ENCODE measurements at regions not wholly inside any gene's neighbourhood (a gene's known extent, or its start where the extent isn't known, plus 50 kb on each side); places are given as distances from the start of the nearest gene placed in this dataset.

DNA sequence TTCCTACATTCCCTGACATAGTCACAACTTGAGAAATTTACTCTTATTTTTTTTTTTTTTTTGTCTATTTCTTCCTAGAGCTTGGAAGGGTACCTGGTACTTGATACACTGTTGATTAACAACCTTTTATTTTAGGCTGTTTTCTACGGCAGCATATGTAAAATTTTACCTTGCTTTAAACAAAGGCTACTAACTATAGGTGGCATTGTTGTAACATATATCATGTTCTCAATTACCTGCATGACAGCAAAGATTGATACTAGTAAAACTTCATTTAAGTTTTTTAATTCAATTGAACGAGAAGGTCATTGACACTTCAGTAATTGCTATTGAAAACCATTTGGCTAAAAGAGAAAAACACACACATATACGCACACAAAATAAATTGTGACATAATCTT is 238.3 kb upstream of the ESRRG start:
- Mint-ChIP-seq H3K36me3 (ENCODE audit: low read depth) (no peaks in the 10 kb centered on the region), H3K4me3 (no peak overlapping the region), H3K9me3 (no peaks in the 10 kb centered on the region), H3K27ac (no peak overlapping the region), H3K27me3 (no peaks in the 10 kb centered on the region), H3K4me1 (no peaks in the 10 kb centered on the region)
- ChIA-PET POLR2A (no interaction called here), CTCF (no interaction called here)
- no peak for DNase-seq

DNA sequence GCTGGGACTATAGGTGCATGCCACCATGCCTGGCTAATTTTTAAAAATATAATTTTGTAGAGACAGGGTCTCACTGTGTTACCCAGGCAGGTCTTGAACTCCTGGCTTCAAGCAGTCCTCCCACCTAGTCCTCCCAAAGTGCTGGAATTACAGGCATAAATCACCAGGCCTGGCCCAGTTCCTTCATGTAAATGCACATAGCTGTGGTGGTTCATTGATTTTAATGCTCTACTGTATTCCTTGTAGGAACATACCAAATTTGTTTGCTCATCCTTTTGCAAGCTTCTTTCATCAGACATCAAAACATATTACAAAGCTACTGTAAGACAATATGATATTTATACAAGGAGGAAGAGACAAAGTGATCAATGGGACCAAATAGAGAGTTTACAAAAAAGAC is 237.5 kb upstream of the ESRRG start:
- no peaks in the 10 kb centered on the region for H3K27me3 Mint-ChIP-seq
- ChIA-PET POLR2A (no interaction called here), CTCF (no interaction called here)
- no peaks in the 10 kb centered on the region for H3K4me1 Mint-ChIP-seq
- no peak overlapping the region for H3K4me3 Mint-ChIP-seq
- no peak overlapping the region for H3K27ac Mint-ChIP-seq
- no peak for DNase-seq
- H3K36me3 Mint-ChIP-seq (ENCODE audit: low read depth): no peaks in the 10 kb centered on the region
- no peaks in the 10 kb centered on the region for H3K9me3 Mint-ChIP-seq

DNA sequence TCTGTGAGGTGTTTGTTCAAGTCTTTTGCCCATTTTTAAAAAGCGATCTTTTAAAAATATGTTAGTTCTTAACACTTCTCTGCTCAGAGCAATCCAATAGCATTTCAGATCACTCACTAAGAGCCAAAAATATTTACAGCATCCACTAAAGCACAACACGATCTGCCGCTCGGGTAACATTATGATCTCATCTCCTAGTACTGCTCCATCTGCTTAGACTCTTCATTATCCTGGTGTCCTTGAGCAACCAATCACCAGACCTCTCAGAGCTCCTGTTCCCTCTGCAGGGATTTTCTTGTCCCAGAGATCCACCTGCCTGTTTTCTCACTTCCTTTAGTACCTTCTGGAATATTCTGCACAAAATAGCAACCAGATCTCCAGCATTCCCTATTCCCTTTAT is 235.3 kb upstream of the ESRRG start:
- CTCF ChIA-PET: no interaction called here
- Mint-ChIP-seq H3K27ac (no peak overlapping the region), H3K9me3 (no peaks in the 10 kb centered on the region), H3K27me3 (no peaks in the 10 kb centered on the region), H3K36me3 (ENCODE audit: low read depth) (no peaks in the 10 kb centered on the region), H3K4me1 (no peaks in the 10 kb centered on the region), H3K4me3 (no peak overlapping the region)
- no peak for DNase-seq
- POLR2A ChIA-PET: no interaction called here

DNA sequence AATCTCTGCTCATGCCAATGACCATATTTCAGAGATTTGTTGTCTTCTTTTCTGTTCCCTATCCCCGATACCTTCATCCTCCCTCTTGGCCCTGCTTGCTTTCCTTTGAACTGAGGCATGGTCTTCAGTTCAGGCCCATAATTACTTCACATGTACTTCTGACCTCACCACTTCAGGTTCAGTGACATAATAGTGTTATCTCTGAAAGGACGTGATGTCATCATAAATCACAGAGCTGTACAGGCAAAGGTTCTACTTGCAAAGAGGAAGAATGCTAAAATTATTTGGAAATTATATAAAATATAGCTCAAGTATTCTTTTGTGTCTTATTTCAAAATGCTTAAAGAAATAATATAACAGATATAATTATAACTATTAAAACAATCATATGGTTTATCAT is 230.3 kb upstream of the ESRRG start:
- CTCF ChIA-PET: no interaction called here

DNA sequence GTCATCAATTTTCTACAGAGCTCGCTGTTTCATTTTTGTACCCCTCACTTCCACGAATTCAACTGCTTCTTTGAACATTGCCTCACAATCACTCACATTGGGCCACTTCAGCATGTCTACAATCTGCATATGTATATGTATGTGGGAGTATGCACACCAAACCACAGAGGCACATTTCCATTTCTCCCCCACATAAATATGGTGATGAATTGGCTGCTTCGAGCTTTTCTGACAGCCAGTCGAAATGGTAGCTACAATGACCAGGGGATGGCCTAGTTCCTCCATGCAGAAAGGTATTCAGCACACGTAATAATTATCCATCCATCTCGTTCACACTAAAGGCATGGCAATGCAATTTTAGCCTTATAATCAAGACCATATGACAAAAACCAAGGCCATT is 229.6 kb upstream of the ESRRG start:
- H3K9me3 Mint-ChIP-seq: no peaks in the 10 kb centered on the region
- CTCF ChIA-PET: no interaction called here
- H3K36me3 Mint-ChIP-seq (ENCODE audit: low read depth): no peaks in the 10 kb centered on the region

More for the DNA sequence above, 230.3 kb upstream of the ESRRG start:
- no peaks in the 10 kb centered on the region for H3K36me3 Mint-ChIP-seq (ENCODE audit: low read depth)
- DNase-seq: no peak
- H3K27ac Mint-ChIP-seq: no peak overlapping the region
- H3K27me3 Mint-ChIP-seq: no peaks in the 10 kb centered on the region
- H3K4me1 Mint-ChIP-seq: no peaks in the 10 kb centered on the region
- H3K4me3 Mint-ChIP-seq: no peak overlapping the region
- POLR2A ChIA-PET: no interaction called here
- H3K9me3 Mint-ChIP-seq: no peaks in the 10 kb centered on the region

DNA sequence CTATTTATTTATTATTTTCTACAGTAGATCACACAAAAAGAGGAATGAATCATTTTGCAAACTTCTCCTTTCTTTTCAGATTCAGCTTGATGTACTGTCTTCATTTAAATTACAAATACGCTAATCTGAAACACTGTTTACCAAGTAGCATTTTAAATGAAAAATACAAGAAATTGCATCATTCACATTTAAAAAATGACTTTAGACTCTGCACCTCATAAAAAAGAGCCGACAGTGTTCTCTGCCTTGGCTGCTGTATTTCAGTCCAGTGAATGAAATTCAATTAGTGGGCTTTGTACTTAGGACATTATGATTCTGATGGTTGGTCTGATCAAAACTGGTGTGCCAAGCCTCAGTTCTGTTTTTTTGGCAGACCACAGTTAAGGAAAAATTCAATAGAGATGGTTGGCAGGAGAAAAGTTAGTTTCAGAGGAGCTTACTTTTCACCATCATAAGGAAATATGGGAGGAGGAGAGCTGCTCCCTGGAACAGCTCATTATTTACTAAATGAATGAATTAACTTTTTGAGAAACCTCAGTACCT is 222.4 kb upstream of the ESRRG start:
- H3K27me3 Mint-ChIP-seq: no peaks in the 10 kb centered on the region
- DNase-seq: no peak
- H3K36me3 Mint-ChIP-seq (ENCODE audit: low read depth): no peaks in the 10 kb centered on the region
- no peaks in the 10 kb centered on the region for H3K9me3 Mint-ChIP-seq
- ChIA-PET POLR2A (no interaction called here), CTCF (no interaction called here)
- no peak overlapping the region for H3K4me3 Mint-ChIP-seq
- H3K4me1 Mint-ChIP-seq: no peaks in the 10 kb centered on the region
- no peak overlapping the region for H3K27ac Mint-ChIP-seq

More for the DNA sequence above, 229.6 kb upstream of the ESRRG start:
- POLR2A ChIA-PET: no interaction called here
- Mint-ChIP-seq H3K4me3 (no peak overlapping the region), H3K27ac (no peak overlapping the region), H3K27me3 (no peaks in the 10 kb centered on the region), H3K4me1 (no peaks in the 10 kb centered on the region)
- DNase-seq: no peak

DNA sequence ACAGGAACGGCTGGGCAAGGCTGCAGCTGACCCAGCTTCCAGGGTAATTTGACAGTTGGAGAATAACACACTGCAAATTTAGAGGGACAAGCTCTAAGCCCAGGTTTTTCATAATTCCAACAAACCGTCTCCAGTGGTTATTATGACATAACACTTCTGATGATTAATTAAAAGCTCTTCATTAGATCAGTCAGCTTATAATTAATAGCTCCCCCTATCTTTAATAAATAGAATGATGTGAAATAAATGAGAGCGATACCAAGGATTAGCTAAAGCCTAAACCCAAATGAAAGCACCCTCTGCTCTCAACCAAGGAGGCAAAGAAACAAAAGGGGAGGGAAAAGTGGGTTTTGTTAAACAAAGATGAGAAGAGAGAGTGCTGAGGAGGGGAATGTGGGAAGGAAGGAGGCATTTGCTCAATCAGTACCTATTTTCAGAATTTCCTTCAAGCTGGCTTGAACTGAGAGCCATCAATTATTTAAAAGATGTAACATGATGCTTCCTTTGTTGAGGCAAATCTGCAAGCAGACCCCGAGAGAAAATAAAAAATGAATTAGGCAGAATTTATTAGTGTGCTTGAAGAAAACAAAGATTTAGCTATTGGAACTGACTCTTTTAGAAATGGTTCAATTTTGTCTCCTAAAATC is 221.8 kb upstream of the ESRRG start:
- no peak overlapping the region for H3K27ac Mint-ChIP-seq
- H3K27me3 Mint-ChIP-seq: no peaks in the 10 kb centered on the region
- no peaks in the 10 kb centered on the region for H3K4me1 Mint-ChIP-seq
- ChIA-PET POLR2A (no interaction called here), CTCF (no interaction called here)
- DNase-seq: no peak
- H3K9me3 Mint-ChIP-seq: no peaks in the 10 kb centered on the region
- no peaks in the 10 kb centered on the region for H3K36me3 Mint-ChIP-seq (ENCODE audit: low read depth)
- H3K4me3 Mint-ChIP-seq: no peak overlapping the region

DNA sequence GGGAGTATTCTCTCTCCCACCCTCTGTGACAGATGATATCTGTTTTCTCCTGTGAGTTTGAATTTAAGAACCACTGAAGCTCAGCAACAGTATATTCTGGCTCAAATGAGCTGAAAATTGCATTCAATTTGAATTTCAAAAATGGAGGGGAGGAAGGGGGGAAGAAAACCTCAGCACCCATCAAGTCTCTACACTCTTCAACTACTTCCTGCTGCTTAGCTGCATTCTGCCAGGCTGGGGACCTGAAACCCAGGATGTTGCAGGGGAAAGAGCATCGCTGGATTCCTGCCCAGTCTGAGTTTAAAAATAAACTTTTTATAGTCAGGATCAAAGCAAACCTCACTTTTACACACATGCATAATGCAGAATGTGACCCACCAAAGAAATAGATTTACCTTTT is 214.3 kb upstream of the ESRRG start:
- Mint-ChIP-seq H3K9me3 (peaks cover 2% of the 10 kb centered on the region), H3K27me3 (no peaks in the 10 kb centered on the region), H3K4me3 (no peak overlapping the region), H3K36me3 (ENCODE audit: low read depth) (no peaks in the 10 kb centered on the region), H3K4me1 (no peaks in the 10 kb centered on the region), H3K27ac (no peak overlapping the region)
- DNase-seq: no peak
- CTCF ChIA-PET: no interaction called here
- POLR2A ChIA-PET: no interaction called here

DNA sequence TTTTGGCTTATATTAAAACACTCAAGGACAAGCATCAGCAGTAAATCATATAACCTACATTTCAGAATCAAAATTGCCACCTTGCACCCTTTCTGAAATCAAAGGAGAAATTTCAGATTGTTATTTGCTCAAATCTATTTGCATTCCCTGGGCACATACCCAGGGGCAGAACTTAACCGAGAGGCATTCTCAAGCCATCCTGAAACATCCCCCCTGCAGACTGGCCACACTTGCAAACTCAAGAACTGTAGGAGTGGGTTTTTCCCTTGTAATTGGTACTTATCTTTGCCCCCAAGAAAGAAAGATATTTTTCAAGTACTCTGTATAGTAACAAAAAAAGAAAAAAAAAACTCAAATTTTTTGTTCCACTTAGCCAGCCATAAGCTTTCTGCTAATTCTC is 213.6 kb upstream of the ESRRG start:
- H3K27me3 Mint-ChIP-seq: no peaks in the 10 kb centered on the region
- DNase-seq: no peak
- no peak overlapping the region for H3K4me3 Mint-ChIP-seq
- H3K4me1 Mint-ChIP-seq: no peaks in the 10 kb centered on the region
- no peaks in the 10 kb centered on the region for H3K36me3 Mint-ChIP-seq (ENCODE audit: low read depth)
- no peak overlapping the region for H3K27ac Mint-ChIP-seq
- ChIA-PET CTCF (interaction anchor here (0.8 kb wide), 1 partner anchor 10 kb away, joined by 3 read pairs; no protein-coding TSS in a partner anchor), POLR2A (no interaction called here)
- H3K9me3 Mint-ChIP-seq: peaks cover 2% of the 10 kb centered on the region

DNA sequence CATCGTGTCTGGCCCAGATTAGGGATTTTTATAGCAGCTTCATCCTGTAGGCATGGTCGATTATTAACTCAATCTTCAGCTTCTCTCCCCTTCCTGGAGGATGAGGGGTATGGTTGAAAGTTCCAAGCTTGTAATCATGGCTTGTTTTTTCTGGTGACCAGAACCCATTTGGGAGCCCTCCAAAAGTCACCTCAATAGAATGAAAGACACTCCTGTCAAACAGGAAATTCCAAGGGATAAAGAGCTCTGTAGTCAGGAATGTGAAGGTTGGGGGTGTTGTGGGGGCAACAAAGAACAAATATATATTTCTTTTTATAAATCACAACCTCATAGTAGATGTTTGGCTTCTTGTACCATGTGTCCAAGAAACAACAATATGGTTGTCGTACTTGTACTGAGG is 212.7 kb upstream of the ESRRG start:
- Mint-ChIP-seq H3K36me3 (ENCODE audit: low read depth) (no peaks in the 10 kb centered on the region), H3K4me3 (no peak overlapping the region), H3K27me3 (no peaks in the 10 kb centered on the region), H3K27ac (no peak overlapping the region), H3K4me1 (no peaks in the 10 kb centered on the region), H3K9me3 (peaks cover 3% of the 10 kb centered on the region)
- POLR2A ChIA-PET: no interaction called here
- CTCF ChIA-PET: no interaction called here
- no peak for DNase-seq

DNA sequence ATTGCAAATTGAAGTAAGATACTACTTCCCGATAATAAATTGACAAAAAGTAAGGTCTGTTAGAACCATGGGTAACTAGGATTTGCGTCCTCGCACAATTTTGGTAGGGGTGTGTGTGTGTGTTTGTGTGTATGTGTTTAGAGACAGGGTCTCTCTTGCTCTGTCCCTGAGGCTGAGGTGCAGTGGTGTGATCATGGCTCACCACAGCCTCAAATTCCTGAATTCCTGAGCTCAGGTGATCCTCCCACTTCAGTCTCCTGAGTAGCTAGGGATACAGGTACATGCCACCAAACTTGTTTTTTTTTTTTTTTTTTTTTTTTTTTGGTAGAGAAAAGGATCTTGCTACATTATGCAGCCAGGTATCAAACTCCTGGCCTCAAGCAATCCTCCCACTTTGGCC is 209.2 kb upstream of the ESRRG start:
- no peak for DNase-seq
- H3K4me1 Mint-ChIP-seq: no peaks in the 10 kb centered on the region
- POLR2A ChIA-PET: no interaction called here
- H3K27ac Mint-ChIP-seq: no peak overlapping the region
- H3K9me3 Mint-ChIP-seq: peaks cover 3% of the 10 kb centered on the region
- H3K36me3 Mint-ChIP-seq (ENCODE audit: low read depth): no peaks in the 10 kb centered on the region
- H3K27me3 Mint-ChIP-seq: no peaks in the 10 kb centered on the region
- H3K4me3 Mint-ChIP-seq: no peak overlapping the region
- CTCF ChIA-PET: no interaction called here

DNA sequence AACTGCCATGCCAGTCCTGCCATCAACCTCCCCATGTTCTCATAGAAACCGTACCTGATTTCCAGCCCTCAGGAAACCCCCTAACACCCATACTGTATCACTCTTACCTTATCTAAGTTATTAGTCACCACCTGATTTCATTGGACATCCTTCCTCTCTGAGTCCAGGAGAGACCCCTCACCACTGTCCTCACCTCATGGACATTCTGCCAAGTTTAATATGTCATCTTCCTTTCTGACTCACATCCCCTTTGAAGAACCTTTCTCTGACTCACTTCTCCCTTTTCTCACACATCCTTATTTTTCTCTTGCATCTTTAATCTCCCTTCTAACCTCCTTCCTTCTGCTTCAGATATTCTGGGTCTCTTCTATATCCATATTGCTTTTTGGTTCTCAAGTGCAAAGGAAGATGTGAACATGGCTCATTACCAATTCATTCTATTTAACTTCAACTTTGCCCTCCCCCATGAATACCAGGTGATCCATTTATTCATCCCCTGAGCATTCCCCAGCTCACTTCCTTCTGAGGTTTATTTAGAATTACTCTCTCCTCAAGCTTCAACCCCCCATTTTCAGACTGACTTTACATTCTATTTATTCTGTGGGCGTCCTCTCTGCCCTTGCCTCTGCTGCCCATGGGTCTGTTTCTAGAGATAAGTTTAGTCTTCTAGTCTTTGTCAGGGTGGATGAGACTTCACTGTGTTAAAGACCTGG is 206.8 kb upstream of the ESRRG start:
- POLR2A ChIA-PET: no interaction called here
- no peak overlapping the region for H3K4me3 Mint-ChIP-seq
- CTCF ChIA-PET: no interaction called here
- DNase-seq: no peak
- no peaks in the 10 kb centered on the region for H3K36me3 Mint-ChIP-seq (ENCODE audit: low read depth)
- no peaks in the 10 kb centered on the region for H3K4me1 Mint-ChIP-seq
- no peaks in the 10 kb centered on the region for H3K27me3 Mint-ChIP-seq
- H3K9me3 Mint-ChIP-seq: peaks cover 3% of the 10 kb centered on the region
- H3K27ac Mint-ChIP-seq: no peak overlapping the region

DNA sequence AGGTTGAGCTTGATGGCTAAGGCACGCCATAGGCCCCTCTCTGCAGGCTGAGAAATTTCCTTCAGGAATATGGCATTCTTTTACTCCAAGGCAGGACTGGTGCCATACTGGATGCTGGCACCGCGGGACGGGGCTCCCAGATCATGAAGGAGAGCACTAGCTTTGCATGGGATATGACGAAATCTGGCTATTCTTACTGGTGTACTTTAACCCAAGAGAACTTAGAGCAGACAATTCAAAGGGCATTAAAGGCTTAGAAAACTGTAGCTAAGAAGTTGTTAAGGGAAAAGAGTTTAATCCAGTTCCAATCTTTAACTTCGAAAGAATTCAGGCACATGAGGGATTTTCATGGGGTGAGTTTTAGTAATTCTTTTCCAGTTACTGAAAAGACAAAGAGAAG is 204.4 kb upstream of the ESRRG start:
- DNase-seq: no peak
- Mint-ChIP-seq H3K27me3 (no peaks in the 10 kb centered on the region), H3K36me3 (ENCODE audit: low read depth) (no peaks in the 10 kb centered on the region), H3K9me3 (peaks cover 3% of the 10 kb centered on the region), H3K4me1 (no peaks in the 10 kb centered on the region), H3K27ac (no peak overlapping the region), H3K4me3 (no peak overlapping the region)
- POLR2A ChIA-PET: no interaction called here
- CTCF ChIA-PET: no interaction called here
